Stomach (tissue), 4 donors: ENCODE measurements at regions not wholly inside any gene's neighbourhood (a gene's known extent, or its start where the extent isn't known, plus 50 kb on each side); places are given as distances from the start of the nearest gene placed in this dataset.

ENCODE experiments used
- POLR2AphosphoS5 ChIP-seq, 3 donors: sonication (generic); formaldehyde crosslinking; IDR thresholded peaks; one replicate each; pipeline ENCODE4 v1.6.1; 2016; ENCODE audit warnings: antibody characterized with exemption in 3 of 3
- TF ChIP-seq, protein P1 (sequence below), 7 experiments: fragments of 450-650 bp in 4 of 7; fragments of 200-600 bp in 3 of 7; sonication (generic) in 3 of 7; IDR thresholded peaks; one replicate each; pipeline ENCODE4 v1.5.1; 2016 to 2019; ENCODE audit warnings: antibody characterized with exemption in 7 of 7, control low read depth in 2 of 7, mild to moderate bottlenecking in 1 of 7

DNA sequence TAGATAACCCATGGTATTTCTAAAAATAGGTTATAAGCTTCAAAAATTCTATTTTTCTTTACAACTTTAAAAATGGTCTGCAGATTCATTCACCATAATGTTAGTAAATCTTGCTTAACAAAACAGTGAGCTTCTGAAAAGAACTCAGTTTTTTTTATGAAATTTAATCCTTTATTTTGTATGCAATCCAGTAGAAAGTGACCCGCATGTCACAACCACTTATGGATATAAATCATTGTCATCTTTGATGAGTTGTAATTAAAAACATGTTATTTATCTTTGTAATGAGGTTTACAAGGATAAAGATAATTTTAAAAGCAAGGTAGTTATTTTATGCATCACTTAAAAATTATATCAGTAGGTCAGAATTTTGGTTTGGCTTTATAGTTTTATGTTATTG, 173.5 kb upstream of the SEMA3A start:
- TF ChIP-seq, protein P1, sequence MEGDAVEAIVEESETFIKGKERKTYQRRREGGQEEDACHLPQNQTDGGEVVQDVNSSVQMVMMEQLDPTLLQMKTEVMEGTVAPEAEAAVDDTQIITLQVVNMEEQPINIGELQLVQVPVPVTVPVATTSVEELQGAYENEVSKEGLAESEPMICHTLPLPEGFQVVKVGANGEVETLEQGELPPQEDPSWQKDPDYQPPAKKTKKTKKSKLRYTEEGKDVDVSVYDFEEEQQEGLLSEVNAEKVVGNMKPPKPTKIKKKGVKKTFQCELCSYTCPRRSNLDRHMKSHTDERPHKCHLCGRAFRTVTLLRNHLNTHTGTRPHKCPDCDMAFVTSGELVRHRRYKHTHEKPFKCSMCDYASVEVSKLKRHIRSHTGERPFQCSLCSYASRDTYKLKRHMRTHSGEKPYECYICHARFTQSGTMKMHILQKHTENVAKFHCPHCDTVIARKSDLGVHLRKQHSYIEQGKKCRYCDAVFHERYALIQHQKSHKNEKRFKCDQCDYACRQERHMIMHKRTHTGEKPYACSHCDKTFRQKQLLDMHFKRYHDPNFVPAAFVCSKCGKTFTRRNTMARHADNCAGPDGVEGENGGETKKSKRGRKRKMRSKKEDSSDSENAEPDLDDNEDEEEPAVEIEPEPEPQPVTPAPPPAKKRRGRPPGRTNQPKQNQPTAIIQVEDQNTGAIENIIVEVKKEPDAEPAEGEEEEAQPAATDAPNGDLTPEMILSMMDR (IDR thresholded peaks at IDR 0.05) = no peak
- no peak for TF ChIP-seq POLR2AphosphoS5 (IDR thresholded peaks at IDR 0.05)
